C1 segment of cervical spinal cord (tissue), 14 donors: ENCODE measurements at regions not wholly inside any gene's neighbourhood (a gene's known extent, or its start where the extent isn't known, plus 50 kb on each side); places are given as distances from the start of the nearest gene placed in this dataset.

ENCODE experiments used
- DNase-seq, 14 donors: peaks; one replicate each; lab custom pipeline; 2025; lab: John Stamatoyannopoulos, UW

- no peak for DNase-seq
Measured at GRCh38 chr10:1829712-1830111, 92.4 kb upstream of the ADARB2 start.

GRCh38 chr10:1824928-1825327 is 87.6 kb upstream of the ADARB2 start:
- DNase-seq: no peak

- DNase-seq: no peak
Measured at GRCh38 chr10:1814556-1814955, 77.2 kb upstream of the ADARB2 start.

- DNase-seq: no peak
Measured at GRCh38 chr10:1809139-1809741, 71.9 kb upstream of the ADARB2 start.

- no peak for DNase-seq
Measured at GRCh38 chr10:1807924-1808323, 70.6 kb upstream of the ADARB2 start.

- no peak for DNase-seq
Measured at GRCh38 chr10:1807196-1807595, 69.9 kb upstream of the ADARB2 start.

GRCh38 chr10:1802413-1802812 is 65.1 kb upstream of the ADARB2 start:
- no peak for DNase-seq

- no peak for DNase-seq
Measured at GRCh38 chr10:1788401-1788800, 51.1 kb upstream of the ADARB2 start.
